Uterus (tissue), 3 donors: ENCODE measurements at regions not wholly inside any gene's neighbourhood (a gene's known extent, or its start where the extent isn't known, plus 50 kb on each side); places are given as distances from the start of the nearest gene placed in this dataset.

Source experiments
- DNase-seq, 2 donors: peaks; one replicate each; pipeline ENCODE4 v3.0.0-alpha.2; 2019 to 2020
- H3K27ac ChIP-seq, 2 donors: fragments of 200-600 bp; sonication (generic); 1 replicate in 1 of 2; 2 replicates in 1 of 2; pipeline ENCODE4 v1.5.1; 2016 to 2018
- H3K27me3 ChIP-seq, 2 donors: fragments of 200-600 bp; sonication (generic); one replicate each; pipeline ENCODE4 v1.5.1; 2018 to 2019; ENCODE audit warnings: control low read depth in 1 of 2
- H3K36me3 ChIP-seq, 2 donors: fragments of 200-600 bp; sonication (generic); one replicate each; pipeline ENCODE4 v1.5.1; 2019; ENCODE audit warnings: control low read depth in 1 of 2
- H3K4me1 ChIP-seq, 2 donors: fragments of 200-600 bp; sonication (generic); one replicate each; pipeline ENCODE4 v1.5.1; 2018 to 2019; ENCODE audit warnings: control low read depth in 1 of 2
- H3K4me3 ChIP-seq, 2 donors: fragments of 200-600 bp; sonication (generic); 1 replicate in 1 of 2; 2 replicates in 1 of 2; pipeline ENCODE4 v1.5.1; 2018 to 2019; ENCODE audit warnings: mild to moderate bottlenecking in 1 of 2
- H3K9me3 ChIP-seq, 2 donors: fragments of 200-600 bp; sonication (generic); one replicate each; pipeline ENCODE4 v1.5.1; 2019; ENCODE audit warnings: control low read depth in 1 of 2
- POLR2A ChIP-seq, 2 donors: fragments of 450-650 bp; IDR thresholded peaks; one replicate each; pipeline ENCODE4 v1.6.1; 2016; ENCODE audit warnings: antibody characterized with exemption in 2 of 2, mild to moderate bottlenecking in 1 of 2, moderate library complexity in 1 of 2
- intact Hi-C: fragments of 100-400 bp; cut with DNase I; formaldehyde crosslinking; loops from one replicate; pipeline ENCODE4 v1.15.1; 2023; ENCODE audit warnings: low total_unique reads
- TF ChIP-seq, protein P1 (sequence below), 4 experiments: fragments of 200-600 bp in 2 of 4; fragments of 450-650 bp in 2 of 4; sonication (generic) in 2 of 4; IDR thresholded peaks; one replicate each; pipeline ENCODE4 v1.5.1; 2016 to 2019; ENCODE audit warnings: antibody characterized with exemption in 4 of 4, mild to moderate bottlenecking in 2 of 4, moderate library complexity in 1 of 4
- donor health status: DM: yes; HTN: yes; CAD: no.

DNA sequence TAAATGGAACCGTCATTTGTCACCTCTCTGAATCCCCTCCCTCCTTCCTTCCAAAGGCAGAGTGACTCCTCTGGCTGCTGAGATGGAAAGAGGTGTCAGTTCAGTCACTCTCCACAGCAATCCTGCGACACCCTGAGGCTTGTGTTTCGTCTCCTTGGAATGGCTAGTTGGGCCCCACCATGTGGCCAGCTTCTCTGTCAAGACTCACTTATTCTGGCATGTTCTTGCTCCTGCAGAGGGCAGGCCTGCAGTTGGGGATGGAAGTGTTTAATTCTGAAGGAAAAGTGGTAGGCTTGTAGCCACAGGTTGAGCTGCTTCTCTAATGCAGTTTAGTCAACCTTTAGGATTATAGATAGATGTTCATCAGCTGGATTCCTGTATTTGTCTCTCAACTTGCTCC is 149.6 kb downstream of the LMO4 start:
- no peak for TF ChIP-seq POLR2A (IDR thresholded peaks at IDR 0.05)
- TF ChIP-seq, protein P1, sequence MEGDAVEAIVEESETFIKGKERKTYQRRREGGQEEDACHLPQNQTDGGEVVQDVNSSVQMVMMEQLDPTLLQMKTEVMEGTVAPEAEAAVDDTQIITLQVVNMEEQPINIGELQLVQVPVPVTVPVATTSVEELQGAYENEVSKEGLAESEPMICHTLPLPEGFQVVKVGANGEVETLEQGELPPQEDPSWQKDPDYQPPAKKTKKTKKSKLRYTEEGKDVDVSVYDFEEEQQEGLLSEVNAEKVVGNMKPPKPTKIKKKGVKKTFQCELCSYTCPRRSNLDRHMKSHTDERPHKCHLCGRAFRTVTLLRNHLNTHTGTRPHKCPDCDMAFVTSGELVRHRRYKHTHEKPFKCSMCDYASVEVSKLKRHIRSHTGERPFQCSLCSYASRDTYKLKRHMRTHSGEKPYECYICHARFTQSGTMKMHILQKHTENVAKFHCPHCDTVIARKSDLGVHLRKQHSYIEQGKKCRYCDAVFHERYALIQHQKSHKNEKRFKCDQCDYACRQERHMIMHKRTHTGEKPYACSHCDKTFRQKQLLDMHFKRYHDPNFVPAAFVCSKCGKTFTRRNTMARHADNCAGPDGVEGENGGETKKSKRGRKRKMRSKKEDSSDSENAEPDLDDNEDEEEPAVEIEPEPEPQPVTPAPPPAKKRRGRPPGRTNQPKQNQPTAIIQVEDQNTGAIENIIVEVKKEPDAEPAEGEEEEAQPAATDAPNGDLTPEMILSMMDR (IDR thresholded peaks at IDR 0.05) = no peak
- no peak overlapping the region for H3K27ac ChIP-seq
- no peaks in the 10 kb centered on the region for H3K36me3 ChIP-seq
- no peaks in the 10 kb centered on the region for H3K9me3 ChIP-seq
- H3K27me3 ChIP-seq = no peaks in the 10 kb centered on the region
- DNase-seq = peak in 1 of 2 donors; percentile 14
- no peaks in the 10 kb centered on the region for H3K4me1 ChIP-seq
- H3K4me3 ChIP-seq = no peak overlapping the region
- intact Hi-C loops = no loop called here

DNA sequence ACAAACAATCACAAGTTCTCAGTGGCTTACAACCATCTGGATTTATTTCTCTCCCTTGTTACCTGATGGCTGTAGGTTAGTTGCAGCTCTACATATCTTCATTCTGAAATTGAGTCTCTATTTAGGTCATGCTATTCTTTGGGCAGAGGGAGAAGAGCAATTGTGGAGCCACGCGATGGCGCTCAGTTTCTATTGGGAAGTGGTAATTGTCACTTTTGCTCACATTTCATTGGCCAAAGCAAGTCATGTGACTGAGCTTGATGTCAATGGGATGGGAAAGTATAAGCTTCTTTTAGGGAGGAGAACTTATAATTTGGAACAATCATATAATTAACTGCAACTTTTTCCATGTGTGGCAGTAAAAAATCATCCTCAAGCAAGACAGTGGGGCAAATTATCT is 166.5 kb downstream of the LMO4 start:
- no peaks in the 10 kb centered on the region for H3K27me3 ChIP-seq
- TF ChIP-seq, protein P1 (IDR thresholded peaks at IDR 0.05) = no peak
- no peak for TF ChIP-seq POLR2A (IDR thresholded peaks at IDR 0.05)
- H3K27ac ChIP-seq = no peak overlapping the region
- no peaks in the 10 kb centered on the region for H3K36me3 ChIP-seq
- H3K4me3 ChIP-seq = no peak overlapping the region
- DNase-seq = no peak
- no peaks in the 10 kb centered on the region for H3K4me1 ChIP-seq
- intact Hi-C loops = no loop called here
- no peaks in the 10 kb centered on the region for H3K9me3 ChIP-seq

DNA sequence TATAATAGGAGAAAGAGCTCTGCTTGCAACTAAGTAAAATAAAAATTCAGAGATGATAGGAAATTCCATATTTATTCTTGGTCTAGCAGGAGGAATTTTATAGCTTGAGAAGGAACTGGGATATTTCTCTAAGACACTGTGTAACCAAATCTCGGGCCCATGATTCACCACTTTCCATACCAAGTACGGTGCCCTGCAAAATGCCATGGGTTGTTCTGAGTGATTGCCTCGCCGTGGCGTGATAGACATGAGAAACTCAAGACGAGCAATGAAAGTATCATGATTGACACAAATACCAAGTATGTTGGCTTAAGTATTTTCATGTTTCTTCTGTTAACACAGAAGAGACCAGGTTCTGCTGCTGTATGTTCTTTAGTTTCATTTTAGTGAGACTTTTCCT is 167.2 kb downstream of the LMO4 start:
- Histone ChIP-seq H3K9me3 (no peaks in the 10 kb centered on the region), H3K4me3 (no peak overlapping the region), H3K27me3 (no peaks in the 10 kb centered on the region), H3K36me3 (no peaks in the 10 kb centered on the region), H3K4me1 (no peaks in the 10 kb centered on the region), H3K27ac (no peak overlapping the region)
- intact Hi-C loops = no loop called here
- TF ChIP-seq, protein P1 (IDR thresholded peaks at IDR 0.05) = no peak
- no peak for TF ChIP-seq POLR2A (IDR thresholded peaks at IDR 0.05)
- no peak for DNase-seq

DNA sequence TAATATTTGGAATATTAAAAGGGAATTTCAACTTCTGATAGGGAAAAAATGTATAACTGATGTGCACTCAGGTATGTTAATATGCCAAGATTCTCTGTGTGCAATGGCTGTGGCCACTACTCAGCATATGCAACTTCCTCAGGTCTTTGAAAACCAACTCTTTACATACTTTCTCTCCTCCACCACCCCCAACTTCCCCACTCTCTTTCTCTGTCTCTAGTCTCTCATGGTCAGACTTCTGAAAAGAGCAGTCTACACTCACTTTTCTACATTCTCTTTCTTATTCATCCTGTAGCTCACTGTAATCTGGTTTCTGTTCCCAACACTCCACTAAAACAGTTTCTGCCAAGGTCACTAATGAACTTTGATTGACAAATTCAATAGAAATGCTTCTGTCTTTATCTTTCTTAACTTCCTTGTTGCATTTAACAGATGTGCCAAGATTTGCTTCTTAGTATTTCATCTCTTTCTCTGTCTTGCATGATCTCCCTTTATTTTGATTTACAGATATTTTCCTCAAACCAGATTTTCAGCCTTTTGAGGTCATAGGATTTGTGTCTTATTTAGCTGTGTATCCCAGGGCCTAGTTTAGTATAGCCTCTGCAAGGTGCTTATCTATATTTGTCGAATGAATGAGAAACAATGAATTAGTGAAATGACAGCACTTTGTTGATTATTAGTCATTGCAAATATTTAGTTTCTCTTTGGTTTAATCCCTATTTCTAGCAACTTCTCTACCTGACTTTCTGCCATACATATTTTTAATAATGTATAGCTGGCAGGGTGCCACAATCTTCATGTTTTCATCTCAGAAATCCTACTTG is 168.9 kb downstream of the LMO4 start:
- Histone ChIP-seq H3K27ac (no peak overlapping the region), H3K4me1 (no peaks in the 10 kb centered on the region), H3K36me3 (no peaks in the 10 kb centered on the region), H3K4me3 (no peak overlapping the region), H3K9me3 (no peaks in the 10 kb centered on the region), H3K27me3 (no peaks in the 10 kb centered on the region)
- TF ChIP-seq POLR2A (IDR thresholded peaks at IDR 0.05) = no peak
- TF ChIP-seq, protein P1 (IDR thresholded peaks at IDR 0.05) = no peak
- intact Hi-C loops = no loop called here
- DNase-seq = no peak

DNA sequence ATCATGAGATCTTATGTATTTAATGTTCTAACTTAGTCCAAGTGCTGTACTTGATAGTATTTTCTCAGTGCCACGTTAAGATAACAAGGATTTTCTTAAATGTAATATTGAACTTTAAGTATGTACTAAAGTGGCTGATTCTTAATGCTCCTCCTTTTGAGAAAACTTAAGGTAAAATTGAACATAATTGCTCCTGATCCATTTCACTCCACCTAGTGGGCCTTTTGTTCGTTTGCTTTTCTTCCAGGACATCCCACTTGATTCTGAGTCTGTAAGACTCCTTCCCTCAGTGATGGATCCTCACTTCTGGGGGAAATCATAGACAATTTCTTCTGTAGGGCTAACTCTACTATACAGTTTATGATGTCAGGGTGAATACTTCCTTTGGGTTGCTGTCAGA is 173.1 kb downstream of the LMO4 start:
- no peak overlapping the region for H3K27ac ChIP-seq
- intact Hi-C loops = no loop called here
- DNase-seq = no peak
- no peaks in the 10 kb centered on the region for H3K27me3 ChIP-seq
- no peaks in the 10 kb centered on the region for H3K36me3 ChIP-seq
- no peak for TF ChIP-seq POLR2A (IDR thresholded peaks at IDR 0.05)
- TF ChIP-seq, protein P1 (IDR thresholded peaks at IDR 0.05) = peak in 1 of 4 experiments; percentile 4
- no peaks in the 10 kb centered on the region for H3K4me1 ChIP-seq
- H3K9me3 ChIP-seq = no peaks in the 10 kb centered on the region
- no peak overlapping the region for H3K4me3 ChIP-seq
